ENCODE measurements at regions not wholly inside any gene's neighbourhood (a gene's known extent, or its start where the extent isn't known, plus 50 kb on each side); places are given as distances from the start of the nearest gene placed in this dataset.

GRCh38 chr7:131649879-131650278, 93.5 kb upstream of the PODXL start:
- no peaks in the 10 kb centered on the region for H3K79me2 ChIP-seq (ENCODE audit: insufficient read depth, low read length)
- peaks cover 11% of the 10 kb centered on the region for H3K4me1 ChIP-seq (ENCODE audit: insufficient read depth, low read length)
- H2AFZ ChIP-seq (ENCODE audit: low read length), result no peak overlapping the region
- H3K27me3 ChIP-seq (ENCODE audit: insufficient read depth, low read length), result no peaks in the 10 kb centered on the region
- no peaks in the 10 kb centered on the region for H4K20me1 ChIP-seq (ENCODE audit: insufficient read depth, low read length)
- DNase-seq (ENCODE audit: insufficient read length, low spot score, missing footprints), result no peak
- H3K9me3 ChIP-seq (ENCODE audit: low read depth, low read length), result no peaks in the 10 kb centered on the region
- no peak overlapping the region for H3K27ac ChIP-seq (ENCODE audit: low read depth, low read length)
- no peak overlapping the region for H3K4me2 ChIP-seq (ENCODE audit: insufficient read depth, low read length)
- no peaks in the 10 kb centered on the region for H3K36me3 ChIP-seq (ENCODE audit: insufficient read depth, low read length)
- no peak for TF ChIP-seq CTCF (IDR thresholded peaks at IDR 0.05; ENCODE audit: extremely low read depth, low read depth, low read length)
- H3K4me3 ChIP-seq (ENCODE audit: insufficient read depth, low read length), result no peak overlapping the region

GRCh38 chr7:131649003-131649541, 92.6 kb upstream of the PODXL start:
- Histone ChIP-seq H3K4me3 (ENCODE audit: insufficient read depth, low read length) (no peak overlapping the region), H3K4me2 (ENCODE audit: insufficient read depth, low read length) (no peak overlapping the region), H3K27ac (ENCODE audit: low read depth, low read length) (no peak overlapping the region), H4K20me1 (ENCODE audit: insufficient read depth, low read length) (no peaks in the 10 kb centered on the region), H3K36me3 (ENCODE audit: insufficient read depth, low read length) (no peaks in the 10 kb centered on the region), H3K27me3 (ENCODE audit: insufficient read depth, low read length) (no peaks in the 10 kb centered on the region), H3K9me3 (ENCODE audit: low read depth, low read length) (no peaks in the 10 kb centered on the region), H3K4me1 (ENCODE audit: insufficient read depth, low read length) (peaks cover 11% of the 10 kb centered on the region), H3K79me2 (ENCODE audit: insufficient read depth, low read length) (no peaks in the 10 kb centered on the region), H2AFZ (ENCODE audit: low read length) (no peak overlapping the region)
- TF ChIP-seq CTCF (IDR thresholded peaks at IDR 0.05; ENCODE audit: extremely low read depth, low read depth, low read length), result no peak
- DNase-seq (ENCODE audit: insufficient read length, low spot score, missing footprints), result no peak

- Histone ChIP-seq H2AFZ (ENCODE audit: low read length) (no peak overlapping the region), H3K4me3 (ENCODE audit: insufficient read depth, low read length) (no peak overlapping the region), H3K9me3 (ENCODE audit: low read depth, low read length) (no peaks in the 10 kb centered on the region), H4K20me1 (ENCODE audit: insufficient read depth, low read length) (no peaks in the 10 kb centered on the region), H3K4me1 (ENCODE audit: insufficient read depth, low read length) (peaks cover 7% of the 10 kb centered on the region), H3K79me2 (ENCODE audit: insufficient read depth, low read length) (no peaks in the 10 kb centered on the region), H3K36me3 (ENCODE audit: insufficient read depth, low read length) (no peaks in the 10 kb centered on the region), H3K27me3 (ENCODE audit: insufficient read depth, low read length) (no peaks in the 10 kb centered on the region), H3K27ac (ENCODE audit: low read depth, low read length) (no peak overlapping the region), H3K4me2 (ENCODE audit: insufficient read depth, low read length) (no peak overlapping the region)
- DNase-seq (ENCODE audit: insufficient read length, low spot score, missing footprints), result no peak
- TF ChIP-seq CTCF (IDR thresholded peaks at IDR 0.05; ENCODE audit: extremely low read depth, low read depth, low read length), result no peak
Observed at GRCh38 chr7:131648491-131648890, 92.1 kb upstream of the PODXL start.

GRCh38 chr7:131646203-131646602, 89.8 kb upstream of the PODXL start:
- no peak for TF ChIP-seq CTCF (IDR thresholded peaks at IDR 0.05; ENCODE audit: extremely low read depth, low read depth, low read length)

More at GRCh38 chr7:131646203-131646602, 89.8 kb upstream of the PODXL start:
- H3K36me3 ChIP-seq (ENCODE audit: insufficient read depth, low read length), result no peaks in the 10 kb centered on the region
- peaks cover 6% of the 10 kb centered on the region for H3K4me1 ChIP-seq (ENCODE audit: insufficient read depth, low read length)
- DNase-seq (ENCODE audit: insufficient read length, low spot score, missing footprints), result no peak
- H3K79me2 ChIP-seq (ENCODE audit: insufficient read depth, low read length), result no peaks in the 10 kb centered on the region
- no peaks in the 10 kb centered on the region for H3K27me3 ChIP-seq (ENCODE audit: insufficient read depth, low read length)
- no peak overlapping the region for H3K27ac ChIP-seq (ENCODE audit: low read depth, low read length)
- no peaks in the 10 kb centered on the region for H4K20me1 ChIP-seq (ENCODE audit: insufficient read depth, low read length)
- H3K9me3 ChIP-seq (ENCODE audit: low read depth, low read length), result no peaks in the 10 kb centered on the region
- no peak overlapping the region for H3K4me2 ChIP-seq (ENCODE audit: insufficient read depth, low read length)
- no peak overlapping the region for H2AFZ ChIP-seq (ENCODE audit: low read length)
- H3K4me3 ChIP-seq (ENCODE audit: insufficient read depth, low read length), result no peak overlapping the region

Measured in osteoblast (primary cell).